ENCODE measurements at regions not wholly inside any gene's neighbourhood (a gene's known extent, or its start where the extent isn't known, plus 50 kb on each side); places are given as distances from the start of the nearest gene placed in this dataset.

DNA sequence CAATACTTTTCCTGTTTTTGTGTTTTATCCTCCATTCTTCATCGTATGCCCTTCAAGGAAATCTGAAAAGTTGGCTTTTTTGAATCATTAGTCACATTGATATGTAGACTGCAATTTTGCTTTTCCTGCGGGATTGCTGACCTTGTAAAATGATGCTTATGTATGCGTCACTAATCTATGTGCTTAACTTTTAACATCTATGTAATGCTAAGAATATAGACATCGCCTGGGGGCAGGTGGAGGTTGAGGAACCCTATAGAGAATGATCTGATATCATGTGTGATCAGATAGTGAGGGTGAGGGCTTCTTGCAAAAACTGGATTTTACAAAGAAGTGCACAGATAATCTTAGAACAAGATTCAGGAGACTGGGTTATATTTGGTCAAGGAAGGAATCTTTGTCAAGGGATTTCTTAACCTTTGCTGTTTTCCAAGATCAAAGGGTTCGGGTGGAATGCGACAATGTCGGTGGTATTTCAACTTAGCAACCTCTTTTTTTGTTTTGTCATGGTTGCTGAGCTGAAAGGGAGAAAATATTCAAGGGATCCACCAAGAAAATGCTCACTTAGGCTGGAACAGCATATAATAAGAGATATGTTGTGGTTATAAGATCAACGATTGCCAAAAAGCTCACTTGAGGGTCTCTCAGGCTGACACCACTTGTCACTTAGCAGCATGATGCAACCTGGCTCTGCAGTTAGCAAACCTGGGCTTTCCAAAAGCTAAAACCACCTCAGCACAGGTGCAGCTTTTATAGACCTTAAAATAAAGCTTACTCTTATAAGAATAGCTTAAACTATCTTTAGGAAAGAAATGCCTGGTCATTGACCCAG, 70.6 kb upstream of the PUDP start:
- Histone ChIP-seq H3K4me3 (ENCODE audit: low read depth, low read length, poor library complexity, severe bottlenecking) (no peak overlapping the region), H2AFZ (ENCODE audit: low read length) (no peak overlapping the region), H3K27ac (ENCODE audit: low read depth, low read length, poor library complexity, severe bottlenecking) (peak overlapping the region; percentile 57), H3K27me3 (ENCODE audit: insufficient read depth, low read length) (no peaks in the 10 kb centered on the region), H3K9ac (ENCODE audit: low read length) (peak overlapping the region; percentile 19; the same call in 1 of the 2 replicates), H3F3A (ENCODE audit: insufficient read depth, low read length) (no peaks in the 10 kb centered on the region), H3K36me3 (ENCODE audit: insufficient read depth, low read length) (no peaks in the 10 kb centered on the region), H3K79me2 (ENCODE audit: insufficient read depth, low read length) (no peaks in the 10 kb centered on the region), H3K4me2 (ENCODE audit: low read length) (peak overlapping the region; percentile 42; the same call in 1 of the 2 replicates), H3K9me3 (ENCODE audit: low read length) (no peaks in the 10 kb centered on the region), H4K20me1 (ENCODE audit: insufficient read depth, low read length) (no peaks in the 10 kb centered on the region), H3K9me2 (ENCODE audit: low read depth, low read length) (no peaks in the 10 kb centered on the region), H3K4me1 (ENCODE audit: insufficient read depth, low read length, severe bottlenecking) (peaks cover 40% of the 10 kb centered on the region)
- TF ChIP-seq, protein P1, sequence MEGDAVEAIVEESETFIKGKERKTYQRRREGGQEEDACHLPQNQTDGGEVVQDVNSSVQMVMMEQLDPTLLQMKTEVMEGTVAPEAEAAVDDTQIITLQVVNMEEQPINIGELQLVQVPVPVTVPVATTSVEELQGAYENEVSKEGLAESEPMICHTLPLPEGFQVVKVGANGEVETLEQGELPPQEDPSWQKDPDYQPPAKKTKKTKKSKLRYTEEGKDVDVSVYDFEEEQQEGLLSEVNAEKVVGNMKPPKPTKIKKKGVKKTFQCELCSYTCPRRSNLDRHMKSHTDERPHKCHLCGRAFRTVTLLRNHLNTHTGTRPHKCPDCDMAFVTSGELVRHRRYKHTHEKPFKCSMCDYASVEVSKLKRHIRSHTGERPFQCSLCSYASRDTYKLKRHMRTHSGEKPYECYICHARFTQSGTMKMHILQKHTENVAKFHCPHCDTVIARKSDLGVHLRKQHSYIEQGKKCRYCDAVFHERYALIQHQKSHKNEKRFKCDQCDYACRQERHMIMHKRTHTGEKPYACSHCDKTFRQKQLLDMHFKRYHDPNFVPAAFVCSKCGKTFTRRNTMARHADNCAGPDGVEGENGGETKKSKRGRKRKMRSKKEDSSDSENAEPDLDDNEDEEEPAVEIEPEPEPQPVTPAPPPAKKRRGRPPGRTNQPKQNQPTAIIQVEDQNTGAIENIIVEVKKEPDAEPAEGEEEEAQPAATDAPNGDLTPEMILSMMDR (IDR thresholded peaks at IDR 0.05; ENCODE audit: low read length), result no peak
- TF ChIP-seq EZH2 (IDR thresholded peaks at IDR 0.05; ENCODE audit: borderline replicate concordance, low read length), result no peak

DNA sequence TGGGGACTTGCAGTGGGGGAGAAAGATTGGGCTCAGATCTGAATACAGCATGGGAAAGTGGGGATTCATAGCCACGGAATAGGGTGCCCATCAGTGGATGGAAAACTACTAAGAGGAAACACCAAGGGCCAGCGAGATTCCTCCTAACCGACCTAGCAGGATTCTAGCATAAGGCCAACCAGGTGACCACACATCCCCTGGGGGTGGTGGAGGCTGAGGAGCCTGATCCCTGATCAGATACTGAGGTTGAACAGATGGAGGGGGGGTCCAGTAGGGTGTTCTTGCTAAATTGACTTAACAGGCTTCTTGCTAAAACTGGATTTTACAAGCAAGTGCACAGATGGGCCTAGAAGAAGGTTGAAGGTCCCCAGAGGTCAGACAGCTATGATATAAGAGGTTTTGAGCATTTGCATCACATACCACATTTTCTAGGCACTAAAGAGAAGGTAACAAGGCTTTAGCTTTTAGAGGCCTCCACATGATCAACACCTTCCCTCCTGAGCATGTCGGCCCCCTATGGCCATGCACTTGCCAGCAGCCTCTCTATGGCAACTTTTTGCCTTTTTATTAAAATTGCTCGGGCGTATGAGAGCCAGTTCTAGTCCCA, 69.1 kb upstream of the PUDP start:
- no peaks in the 10 kb centered on the region for H3K27me3 ChIP-seq (ENCODE audit: insufficient read depth, low read length)
- H3K27ac ChIP-seq (ENCODE audit: low read depth, low read length, poor library complexity, severe bottlenecking), result peak overlapping the region; percentile 49
- no peaks in the 10 kb centered on the region for H3K9me3 ChIP-seq (ENCODE audit: low read length)
- H2AFZ ChIP-seq (ENCODE audit: low read length), result no peak overlapping the region
- no peaks in the 10 kb centered on the region for H3K79me2 ChIP-seq (ENCODE audit: insufficient read depth, low read length)
- no peaks in the 10 kb centered on the region for H4K20me1 ChIP-seq (ENCODE audit: insufficient read depth, low read length)
- no peak overlapping the region for H3K4me3 ChIP-seq (ENCODE audit: low read depth, low read length, poor library complexity, severe bottlenecking)
- H3K9ac ChIP-seq (ENCODE audit: low read length), result no peak overlapping the region
- TF ChIP-seq, protein P1 (IDR thresholded peaks at IDR 0.05; ENCODE audit: low read length), result no peak
- TF ChIP-seq EZH2 (IDR thresholded peaks at IDR 0.05; ENCODE audit: borderline replicate concordance, low read length), result no peak
- H3K9me2 ChIP-seq (ENCODE audit: low read depth, low read length), result no peaks in the 10 kb centered on the region
- no peak overlapping the region for H3K4me2 ChIP-seq (ENCODE audit: low read length)
- peaks cover 31% of the 10 kb centered on the region for H3K4me1 ChIP-seq (ENCODE audit: insufficient read depth, low read length, severe bottlenecking)
- H3F3A ChIP-seq (ENCODE audit: insufficient read depth, low read length), result no peaks in the 10 kb centered on the region
- H3K36me3 ChIP-seq (ENCODE audit: insufficient read depth, low read length), result no peaks in the 10 kb centered on the region

DNA sequence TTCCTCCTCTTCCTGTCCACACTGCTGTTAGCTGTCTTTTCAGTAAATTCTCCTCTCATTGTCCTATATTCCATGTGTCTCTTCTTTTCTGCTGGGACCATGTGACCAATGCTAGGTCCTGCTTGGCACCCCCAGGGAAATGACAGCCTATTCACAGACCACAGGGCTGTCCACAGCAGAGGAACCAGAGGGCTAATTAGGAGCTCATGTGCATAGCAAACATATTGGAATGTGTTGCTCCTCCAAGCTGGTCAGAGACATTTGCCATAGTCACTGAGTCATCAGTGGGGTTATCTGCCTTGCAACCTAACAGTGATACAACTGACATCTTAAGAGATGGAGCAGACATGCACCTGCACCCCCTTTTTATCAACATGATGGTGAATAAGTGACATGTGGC, 67.9 kb upstream of the PUDP start:
- Histone ChIP-seq H3K4me3 (ENCODE audit: low read depth, low read length, poor library complexity, severe bottlenecking) (no peak overlapping the region), H3K27ac (ENCODE audit: low read depth, low read length, poor library complexity, severe bottlenecking) (no peak overlapping the region), H4K20me1 (ENCODE audit: insufficient read depth, low read length) (no peaks in the 10 kb centered on the region), H3K27me3 (ENCODE audit: insufficient read depth, low read length) (no peaks in the 10 kb centered on the region), H3K9me2 (ENCODE audit: low read depth, low read length) (no peaks in the 10 kb centered on the region), H2AFZ (ENCODE audit: low read length) (no peak overlapping the region), H3F3A (ENCODE audit: insufficient read depth, low read length) (no peaks in the 10 kb centered on the region), H3K4me1 (ENCODE audit: insufficient read depth, low read length, severe bottlenecking) (peaks cover 31% of the 10 kb centered on the region), H3K36me3 (ENCODE audit: insufficient read depth, low read length) (no peaks in the 10 kb centered on the region), H3K4me2 (ENCODE audit: low read length) (no peak overlapping the region), H3K79me2 (ENCODE audit: insufficient read depth, low read length) (no peaks in the 10 kb centered on the region), H3K9ac (ENCODE audit: low read length) (no peak overlapping the region), H3K9me3 (ENCODE audit: low read length) (no peaks in the 10 kb centered on the region)
- TF ChIP-seq, protein P1 (IDR thresholded peaks at IDR 0.05; ENCODE audit: low read length), result no peak
- no peak for TF ChIP-seq EZH2 (IDR thresholded peaks at IDR 0.05; ENCODE audit: borderline replicate concordance, low read length)
